ENCODE measurements at regions not wholly inside any gene's neighbourhood (a gene's known extent, or its start where the extent isn't known, plus 50 kb on each side); places are given as distances from the start of the nearest gene placed in this dataset.
A peak's percentile ranks its signal among the peaks of the same experiment; 100 is the strongest.
"Not testable (repeated sequence)": the region's sequence is repeated elsewhere in the genome, so short reads cannot be mapped to it uniquely, and the experiment has no call there.

- DNase-seq (ENCODE audit: low read depth, low spot score) = no peak
- H3K4me3 ChIP-seq (ENCODE audit: low read length) = no peak overlapping the region
Observed at GRCh38 chr4:24190761-24191695, 301.2 kb upstream of the PPARGC1A start.

- no peak overlapping the region for H3K4me3 ChIP-seq (ENCODE audit: low read length)
- no peak for DNase-seq (ENCODE audit: low read depth, low spot score)
Observed at GRCh38 chr4:24188459-24188858, 298.6 kb upstream of the PPARGC1A start.

- no peak for DNase-seq (ENCODE audit: low read depth, low spot score)
- H3K4me3 ChIP-seq (ENCODE audit: low read length) = no peak overlapping the region
Observed at GRCh38 chr4:24186466-24186865, 296.6 kb upstream of the PPARGC1A start.

GRCh38 chr4:24181005-24181404 lies 291.2 kb upstream of the PPARGC1A start:
- DNase-seq (ENCODE audit: low read depth, low spot score) = no peak
- no peak overlapping the region for H3K4me3 ChIP-seq (ENCODE audit: low read length)

GRCh38 chr4:24180586-24180985 lies 290.7 kb upstream of the PPARGC1A start:
- no peak overlapping the region for H3K4me3 ChIP-seq (ENCODE audit: low read length)
- no peak for DNase-seq (ENCODE audit: low read depth, low spot score)

GRCh38 chr4:24179201-24179840 lies 289.5 kb upstream of the PPARGC1A start:
- no peak overlapping the region for H3K4me3 ChIP-seq (ENCODE audit: low read length)

GRCh38 chr4:24177443-24177842 lies 287.6 kb upstream of the PPARGC1A start:
- not testable (repeated sequence) for H3K4me3 ChIP-seq (ENCODE audit: low read length)

More at GRCh38 chr4:24179201-24179840, 289.5 kb upstream of the PPARGC1A start:
- DNase-seq (ENCODE audit: low read depth, low spot score) = peak; percentile 28

GRCh38 chr4:24175707-24176106 lies 285.9 kb upstream of the PPARGC1A start:
- H3K4me3 ChIP-seq (ENCODE audit: low read length) = no peak overlapping the region

More at GRCh38 chr4:24177443-24177842, 287.6 kb upstream of the PPARGC1A start:
- DNase-seq (ENCODE audit: low read depth, low spot score) = not testable (repeated sequence)

GRCh38 chr4:24174602-24175001 lies 284.8 kb upstream of the PPARGC1A start:
- no peak overlapping the region for H3K4me3 ChIP-seq (ENCODE audit: low read length)
- no peak for DNase-seq (ENCODE audit: low read depth, low spot score)

More at GRCh38 chr4:24175707-24176106, 285.9 kb upstream of the PPARGC1A start:
- DNase-seq (ENCODE audit: low read depth, low spot score) = no peak

- no peak for DNase-seq (ENCODE audit: low read depth, low spot score)
Observed at GRCh38 chr4:24172406-24172805, 282.6 kb upstream of the PPARGC1A start.

GRCh38 chr4:24169956-24170355 lies 280.1 kb upstream of the PPARGC1A start:
- DNase-seq (ENCODE audit: low read depth, low spot score) = no peak
- no peak overlapping the region for H3K4me3 ChIP-seq (ENCODE audit: low read length)

More at GRCh38 chr4:24172406-24172805, 282.6 kb upstream of the PPARGC1A start:
- H3K4me3 ChIP-seq (ENCODE audit: low read length) = no peak overlapping the region

GRCh38 chr4:24168658-24169057 lies 278.8 kb upstream of the PPARGC1A start:
- H3K4me3 ChIP-seq (ENCODE audit: low read length) = no peak overlapping the region
- DNase-seq (ENCODE audit: low read depth, low spot score) = no peak

GRCh38 chr4:24166501-24166900 lies 276.7 kb upstream of the PPARGC1A start:
- DNase-seq (ENCODE audit: low read depth, low spot score) = no peak
- H3K4me3 ChIP-seq (ENCODE audit: low read length) = no peak overlapping the region

- no peak for DNase-seq (ENCODE audit: low read depth, low spot score)
- H3K4me3 ChIP-seq (ENCODE audit: low read length) = no peak overlapping the region
Observed at GRCh38 chr4:24164797-24165196, 274.9 kb upstream of the PPARGC1A start.

GRCh38 chr4:24164054-24164693 lies 274.3 kb upstream of the PPARGC1A start:
- DNase-seq (ENCODE audit: low read depth, low spot score) = no peak
- no peak overlapping the region for H3K4me3 ChIP-seq (ENCODE audit: low read length)

GRCh38 chr4:24163314-24163713 lies 273.5 kb upstream of the PPARGC1A start:
- H3K4me3 ChIP-seq (ENCODE audit: low read length) = no peak overlapping the region
- no peak for DNase-seq (ENCODE audit: low read depth, low spot score)

GRCh38 chr4:24160358-24160757 lies 270.5 kb upstream of the PPARGC1A start:
- no peak overlapping the region for H3K4me3 ChIP-seq (ENCODE audit: low read length)
- no peak for DNase-seq (ENCODE audit: low read depth, low spot score)

GRCh38 chr4:24158031-24158430 lies 268.2 kb upstream of the PPARGC1A start:
- no peak for DNase-seq (ENCODE audit: low read depth, low spot score)
- H3K4me3 ChIP-seq (ENCODE audit: low read length) = no peak overlapping the region

GRCh38 chr4:24150034-24150433 lies 260.2 kb upstream of the PPARGC1A start:
- no peak for DNase-seq (ENCODE audit: low read depth, low spot score)
- no peak overlapping the region for H3K4me3 ChIP-seq (ENCODE audit: low read length)

GRCh38 chr4:24146127-24146526 lies 256.3 kb upstream of the PPARGC1A start:
- no peak for DNase-seq (ENCODE audit: low read depth, low spot score)

More at GRCh38 chr4:24146127-24146526, 256.3 kb upstream of the PPARGC1A start:
- H3K4me3 ChIP-seq (ENCODE audit: low read length) = no peak overlapping the region
